PFSK-1 (cell line): ENCODE measurements at regions not wholly inside any gene's neighbourhood (a gene's known extent, or its start where the extent isn't known, plus 50 kb on each side); places are given as distances from the start of the nearest gene placed in this dataset.

Experiments used
- FOXP2 ChIP-seq: optimal IDR thresholded peaks from 2 replicates; pipeline ENCODE3; 2011; ENCODE audit warnings: borderline replicate concordance, control low read depth, inconsistent platforms; ENCODE audit not compliant: insufficient read depth; ENCODE audit errors: extremely low read length, extremely low read depth
- POLR2AphosphoS5 ChIP-seq: IDR thresholded peaks from 2 replicates; pipeline ENCODE4 v1.6.1; 2012; ENCODE audit warnings: low read depth, mild to moderate bottlenecking, control low read depth, low read length, moderate library complexity
- REST ChIP-seq, 2 experiments: IDR thresholded peaks; 2 replicates each; pipeline versions ENCODE4 v1.6.1 to v1.8.0; 2011 to 2012; ENCODE audit warnings: low read depth in 2 of 2, low read length in 2 of 2, control low read depth in 1 of 2, inconsistent platforms in 1 of 2, mild to moderate bottlenecking in 1 of 2, moderate library complexity in 1 of 2; ENCODE audit not compliant: insufficient read depth in 1 of 2
- SIN3A ChIP-seq: IDR thresholded peaks from 2 replicates; pipeline ENCODE4 v1.6.1; 2012; ENCODE audit warnings: mild to moderate bottlenecking, low read length, moderate library complexity, borderline replicate concordance; ENCODE audit not compliant: insufficient read depth
- TAF1 ChIP-seq: IDR thresholded peaks from 2 replicates; pipeline ENCODE4 v1.6.1; 2012; ENCODE audit warnings: low read length, control low read depth, borderline replicate concordance; ENCODE audit not compliant: insufficient read depth

DNA sequence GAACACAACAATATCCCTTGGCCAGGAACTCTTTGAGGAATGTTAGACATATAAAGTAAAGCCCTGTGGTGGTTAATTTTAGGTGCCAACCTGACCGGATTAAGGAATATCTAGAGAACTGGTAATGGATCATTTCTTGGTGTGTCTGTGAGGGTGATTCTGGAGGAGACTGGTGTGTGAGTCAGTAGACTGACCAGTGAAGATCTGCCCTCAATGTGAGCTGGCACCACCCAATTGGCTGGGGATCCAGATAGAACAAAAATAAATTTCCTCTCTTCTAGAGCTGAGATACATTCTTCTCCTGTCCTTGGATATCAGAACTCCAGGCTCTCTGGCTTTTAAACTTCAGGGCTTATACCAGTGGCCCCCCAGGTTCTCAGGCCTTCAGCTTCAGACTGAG lies 56.2 kb upstream of the TNPO1 start:
- no peak for TF ChIP-seq POLR2AphosphoS5
- no peak for TF ChIP-seq TAF1
- no peak for TF ChIP-seq SIN3A
- TF ChIP-seq FOXP2 = no peak
- TF ChIP-seq REST (IDR thresholded peaks at IDR 0.05; ENCODE audit: insufficient read depth in 1 of 2, low read depth in 2 of 2, low read length in 2 of 2) = no peak

- TF ChIP-seq FOXP2 (no peak), TAF1 (no peak), REST (IDR thresholded peaks at IDR 0.05; ENCODE audit: insufficient read depth in 1 of 2, low read depth in 2 of 2, low read length in 2 of 2) (no peak), POLR2AphosphoS5 (no peak), SIN3A (no peak)
Measured at GRCh38 chr5:72752909-72753308, 63.6 kb upstream of the TNPO1 start.

DNA sequence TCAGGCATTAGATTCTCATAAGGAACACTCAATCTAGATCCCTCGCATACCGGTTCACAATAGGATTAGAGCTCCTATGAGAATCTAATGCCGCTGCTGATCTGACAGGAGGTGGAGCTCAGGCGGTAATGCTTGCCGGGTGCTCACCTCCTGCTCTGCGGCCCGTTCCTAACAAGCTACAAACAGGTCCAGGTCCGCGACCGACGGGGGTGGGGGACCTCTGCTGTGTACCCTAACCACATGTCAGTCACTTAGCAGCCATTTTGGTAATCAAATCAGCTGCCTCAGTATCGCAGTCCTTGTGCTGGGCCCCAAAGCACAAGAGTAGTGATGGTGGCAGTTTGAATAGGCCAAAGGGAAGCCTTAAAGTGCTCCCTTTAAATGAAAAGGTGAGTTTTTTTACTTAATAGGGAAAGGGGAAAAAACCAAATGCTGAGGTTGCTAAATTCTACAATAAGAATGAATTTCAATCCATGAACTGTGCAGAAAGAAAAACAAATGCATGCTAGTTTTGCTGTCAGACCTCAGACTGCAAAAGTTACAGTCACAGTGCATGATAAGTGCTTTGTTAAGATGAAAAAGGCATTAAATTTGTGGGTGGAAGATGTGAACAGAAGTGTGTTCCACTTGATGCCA lies 67.0 kb upstream of the TNPO1 start:
- no peak for TF ChIP-seq TAF1
- TF ChIP-seq SIN3A = no peak
- TF ChIP-seq POLR2AphosphoS5 = no peak
- no peak for TF ChIP-seq FOXP2
- TF ChIP-seq REST (IDR thresholded peaks at IDR 0.05; ENCODE audit: insufficient read depth in 1 of 2, low read depth in 2 of 2, low read length in 2 of 2) = no peak

DNA sequence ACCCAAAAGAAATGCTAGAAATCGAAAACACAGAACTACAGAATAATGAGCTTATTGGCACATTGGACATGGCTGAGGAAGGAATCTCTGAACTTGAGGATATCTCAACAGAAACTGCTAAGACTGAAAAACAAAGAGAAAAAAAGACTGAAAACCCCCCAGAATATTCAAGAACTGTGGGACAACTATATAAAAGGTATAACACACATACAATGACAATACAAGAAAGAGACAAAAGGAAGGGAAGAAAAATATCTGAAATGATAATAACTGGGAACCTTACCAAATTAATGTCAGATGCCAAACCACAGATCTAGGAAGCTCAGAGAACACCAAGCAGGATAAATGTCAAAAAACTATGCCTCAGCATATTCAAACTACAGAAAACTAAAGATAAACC lies 68.6 kb upstream of the TNPO1 start:
- no peak for TF ChIP-seq POLR2AphosphoS5
- no peak for TF ChIP-seq TAF1

- TF ChIP-seq POLR2AphosphoS5 = no peak
- no peak for TF ChIP-seq TAF1
- no peak for TF ChIP-seq SIN3A
- no peak for TF ChIP-seq REST (IDR thresholded peaks at IDR 0.05; ENCODE audit: insufficient read depth in 1 of 2, low read depth in 2 of 2, low read length in 2 of 2)
- TF ChIP-seq FOXP2 = no peak
Measured at GRCh38 chr5:72746736-72747135, 69.7 kb upstream of the TNPO1 start.
